HL-60 (cell line): ENCODE measurements at regions not wholly inside any gene's neighbourhood (a gene's known extent, or its start where the extent isn't known, plus 50 kb on each side); places are given as distances from the start of the nearest gene placed in this dataset.

ENCODE experiments used
- DNase-seq, 2 experiments: peaks; one replicate each; pipeline ENCODE4 v3.0.0-alpha.2; 2010 to 2020; ENCODE audit warnings: low read depth in 1 of 2, low spot score in 1 of 2
- H3K27ac ChIP-seq: fragments of 250-450 bp; sonication (Bioruptor Pico); replicated peaks from 2 replicates; pipeline ENCODE4 v1.5.1; 2020; ENCODE audit warnings: mild to moderate bottlenecking, moderate library complexity
- H3K27me3 ChIP-seq: fragments of 250-450 bp; sonication (Bioruptor Pico); 2 replicates; pipeline ENCODE4 v1.5.1; 2021; ENCODE audit warnings: mild to moderate bottlenecking, moderate library complexity; ENCODE audit not compliant: insufficient read depth, poor library complexity, severe bottlenecking
- H3K4me3 ChIP-seq: replicated peaks from 2 replicates; pipeline ENCODE4 v1.5.1; 2011; ENCODE audit warnings: mild to moderate bottlenecking, control low read depth, low read length; ENCODE audit not compliant: insufficient read depth
- CTCF ChIP-seq: IDR thresholded peaks from one replicate; pipeline ENCODE4 v1.5.1; 2011; ENCODE audit warnings: low read length, control low read depth, inconsistent platforms; ENCODE audit not compliant: insufficient read depth
- GABPA ChIP-seq: IDR thresholded peaks from 2 replicates; pipeline ENCODE4 v1.6.1; 2012; ENCODE audit warnings: low read depth
- POLR2AphosphoS5 ChIP-seq: IDR thresholded peaks from 2 replicates; pipeline ENCODE4 v1.6.1; 2012; ENCODE audit warnings: low read depth
- REST ChIP-seq: IDR thresholded peaks from 2 replicates; pipeline ENCODE4 v1.6.1; 2012; ENCODE audit warnings: low read depth; ENCODE audit not compliant: insufficient replicate concordance
- SPI1 ChIP-seq: IDR thresholded peaks from 2 replicates; pipeline ENCODE4 v1.6.1; 2012; ENCODE audit warnings: low read depth, mild to moderate bottlenecking, borderline replicate concordance

GRCh38 chr20:23156842-23157423 lies 70.8 kb upstream of the CD93 start:
- no peak for DNase-seq
- peak overlapping the region; percentile 78 for H3K27ac ChIP-seq
- TF ChIP-seq GABPA (no peak), CTCF (no peak), POLR2AphosphoS5 (no peak), REST (no peak), SPI1 (no peak)
- no peaks in the 10 kb centered on the region for H3K27me3 ChIP-seq
- no peak overlapping the region for H3K4me3 ChIP-seq

GRCh38 chr20:23156170-23156841 lies 70.2 kb upstream of the CD93 start:
- TF ChIP-seq SPI1 = no peak
- 0 out of 2 replicates have a peak, but pooled peaks have one; percentile 61 for TF ChIP-seq POLR2AphosphoS5
- DNase-seq = peak; percentile 79 to 89
- H3K27ac ChIP-seq = peak overlapping the region; percentile 78
- H3K4me3 ChIP-seq = no peak overlapping the region
- no peaks in the 10 kb centered on the region for H3K27me3 ChIP-seq

- TF ChIP-seq POLR2AphosphoS5 (no peak), SPI1 (peak; percentile 49), REST (no peak)
- no peaks in the 10 kb centered on the region for H3K27me3 ChIP-seq
- H3K4me3 ChIP-seq = no peak overlapping the region
- peak; percentile 67 to 81 for DNase-seq
- H3K27ac ChIP-seq = peak overlapping the region; percentile 78
Observed at GRCh38 chr20:23155141-23155590, 69.0 kb upstream of the CD93 start.

GRCh38 chr20:23153696-23154341 lies 67.7 kb upstream of the CD93 start:
- DNase-seq = no peak
- Histone ChIP-seq H3K27ac (peak overlapping the region; percentile 78), H3K27me3 (no peaks in the 10 kb centered on the region), H3K4me3 (no peak overlapping the region)
- TF ChIP-seq POLR2AphosphoS5 = no peak
- no peak for TF ChIP-seq CTCF
- no peak for TF ChIP-seq REST
- TF ChIP-seq SPI1 = no peak
- TF ChIP-seq GABPA = no peak
